ENCODE measurements at regions not wholly inside any gene's neighbourhood (a gene's known extent, or its start where the extent isn't known, plus 50 kb on each side); places are given as distances from the start of the nearest gene placed in this dataset.
A peak's percentile ranks its signal among the peaks of the same experiment; 100 is the strongest.

- no peak for DNase-seq (ENCODE audit: low read depth)
Measured at GRCh38 chr5:61966296-61966955, 339.6 kb upstream of the KIF2A start.

GRCh38 chr5:61966997-61967396, 339.0 kb upstream of the KIF2A start:
- no peak for DNase-seq (ENCODE audit: low read depth)

GRCh38 chr5:61967681-61968080, 338.3 kb upstream of the KIF2A start:
- no peak for DNase-seq (ENCODE audit: low read depth)

- no peak for DNase-seq (ENCODE audit: low read depth)
Measured at GRCh38 chr5:61969347-61969746, 336.7 kb upstream of the KIF2A start.

- DNase-seq (ENCODE audit: low read depth) = no peak
Measured at GRCh38 chr5:61969755-61970154, 336.3 kb upstream of the KIF2A start.

- DNase-seq (ENCODE audit: low read depth) = no peak
Measured at GRCh38 chr5:61970218-61970617, 335.8 kb upstream of the KIF2A start.

GRCh38 chr5:61974680-61975079, 331.3 kb upstream of the KIF2A start:
- DNase-seq (ENCODE audit: low read depth) = no peak

- no peak for DNase-seq (ENCODE audit: low read depth)
Measured at GRCh38 chr5:61981886-61982285, 324.1 kb upstream of the KIF2A start.

GRCh38 chr5:61991430-61991829, 314.6 kb upstream of the KIF2A start:
- no peak for DNase-seq (ENCODE audit: low read depth)

- peak; percentile 4 for DNase-seq (ENCODE audit: low read depth)
Measured at GRCh38 chr5:61991866-61992265, 314.1 kb upstream of the KIF2A start.

- DNase-seq (ENCODE audit: low read depth) = no peak
Measured at GRCh38 chr5:61993295-61993927, 312.6 kb upstream of the KIF2A start.

GRCh38 chr5:61994171-61994570, 311.8 kb upstream of the KIF2A start:
- no peak for DNase-seq (ENCODE audit: low read depth)

GRCh38 chr5:61995486-61995885, 310.5 kb upstream of the KIF2A start:
- DNase-seq (ENCODE audit: low read depth) = peak; percentile 36

GRCh38 chr5:61999371-61999770, 306.6 kb upstream of the KIF2A start:
- peak; percentile 38 for DNase-seq (ENCODE audit: low read depth)

- DNase-seq (ENCODE audit: low read depth) = no peak
Measured at GRCh38 chr5:62000646-62001045, 305.4 kb upstream of the KIF2A start.

- DNase-seq (ENCODE audit: low read depth) = no peak
Measured at GRCh38 chr5:62001640-62002039, 304.4 kb upstream of the KIF2A start.

GRCh38 chr5:62002436-62002835, 303.6 kb upstream of the KIF2A start:
- no peak for DNase-seq (ENCODE audit: low read depth)

GRCh38 chr5:62005551-62005950, 300.5 kb upstream of the KIF2A start:
- no peak for DNase-seq (ENCODE audit: low read depth)

GRCh38 chr5:62007457-62007856, 298.5 kb upstream of the KIF2A start:
- no peak for DNase-seq (ENCODE audit: low read depth)

- DNase-seq (ENCODE audit: low read depth) = no peak
Measured at GRCh38 chr5:62011089-62011664, 294.8 kb upstream of the KIF2A start.

- peak; percentile 39 for DNase-seq (ENCODE audit: low read depth)
Measured at GRCh38 chr5:62017092-62017491, 288.9 kb upstream of the KIF2A start.

- DNase-seq (ENCODE audit: low read depth) = peak; percentile 6
Measured at GRCh38 chr5:62029303-62029702, 276.7 kb upstream of the KIF2A start.

- no peak for DNase-seq (ENCODE audit: low read depth)
Measured at GRCh38 chr5:62030326-62030725, 275.7 kb upstream of the KIF2A start.

GRCh38 chr5:62038024-62038423, 268.0 kb upstream of the KIF2A start:
- no peak for DNase-seq (ENCODE audit: low read depth)
